Heart right ventricle (tissue), 16 donors: ENCODE measurements at regions not wholly inside any gene's neighbourhood (a gene's known extent, or its start where the extent isn't known, plus 50 kb on each side); places are given as distances from the start of the nearest gene placed in this dataset.

Source experiments
- ATAC-seq, 8 donors: fragments of 200-7000 bp; cut with Tn5 transposase; one replicate each; pipeline ENCODE4 v1.9.1; 2020; ENCODE audit warnings: mild to moderate bottlenecking in 8 of 8, moderate library complexity in 8 of 8, moderate number of reproducible peaks in 1 of 8
- DNase-seq, 2 donors: peaks; one replicate each; pipeline ENCODE4 v3.0.0-alpha.2; 2020
- H3K27ac ChIP-seq, 10 donors: fragments of 200-600 bp; sonication (generic) in 2 of 10; one replicate each; pipeline versions ENCODE4 v1.5.0 to v1.8.0; 2020 to 2022; ENCODE audit warnings: mild to moderate bottlenecking in 3 of 10
- H3K27me3 ChIP-seq, 7 donors: fragments of 200-600 bp; one replicate each; pipeline ENCODE4 v1.8.0; 2021 to 2022; ENCODE audit warnings: mild to moderate bottlenecking in 2 of 7
- H3K36me3 ChIP-seq, 9 donors: fragments of 200-600 bp; sonication (generic) in 1 of 9; one replicate each; pipeline versions ENCODE4 v1.5.0 to v1.8.0; 2020 to 2022; ENCODE audit warnings: mild to moderate bottlenecking in 2 of 9
- H3K4me1 ChIP-seq, 9 donors: fragments of 200-600 bp; sonication (generic) in 1 of 9; one replicate each; pipeline versions ENCODE4 v1.5.0 to v1.8.0; 2020 to 2022; ENCODE audit warnings: mild to moderate bottlenecking in 4 of 9
- H3K4me3 ChIP-seq, 10 donors: fragments of 200-600 bp; sonication (generic) in 2 of 10; one replicate each; pipeline versions ENCODE4 v1.5.0 to v1.8.0; 2020 to 2022; ENCODE audit warnings: mild to moderate bottlenecking in 7 of 10, moderate library complexity in 2 of 10
- H3K9me3 ChIP-seq, 11 donors: fragments of 200-600 bp in 10 of 11; sonication (generic) in 2 of 11; one replicate each; pipeline versions ENCODE4 v1.5.0 to v1.8.0; 2013 to 2022; ENCODE audit warnings: mild to moderate bottlenecking in 2 of 11, control low read depth in 1 of 11, moderate library complexity in 1 of 11
- CTCF ChIP-seq, 9 donors: fragments of 200-600 bp; sonication (generic) in 2 of 9; IDR thresholded peaks; one replicate each; pipeline versions ENCODE4 v1.5.0 to v1.8.0; 2021 to 2022; ENCODE audit warnings: antibody characterized with exemption in 9 of 9, mild to moderate bottlenecking in 5 of 9, moderate library complexity in 1 of 9
- WGBS, 2 donors: extraction: QIAGEN DNeasy Blood & Tissue Kit; methylation state at CpG; one replicate each; pipeline ENCODE4 v1.1.7; 2013; ENCODE audit warnings: inconsistent platforms in 1 of 2; 5-methylcytosine and 5-hydroxymethylcytosine counted together
- intact Hi-C, 10 donors: fragments of 100-400 bp; cut with DNase I; formaldehyde crosslinking; loops; one replicate each; pipeline versions ENCODE4 v1.11.1 to v1.14.2; 2022
- donor health status: Arrhythmogenic right ventricular cardiomyopathy.
- donor health status: ischemic (EF 13 %, LVEDD 7.1; RV severe dilation, severe dysfunction).
- donor health status: healthy with polysubstance abuse.
- donor health status: DM: no; HTN: yes; CAD: no.
- donor health status: DM: no; HTN: no; CAD: no.
- donor health status: ischemic (EF 25% LVEDD 6.9; RV normal size, moderate dysfunction).
- donor health status: ischemic (EF 25% LVEDD 5.7; RV mildly dilated, moderate dysfunction).
- donor health status: healthy.
- donor health status: DM: yes; HTN: yes; CAD: no.
- donor health status: Ischemic cardiomyopathy.
- donor health status: ischemic (EF 35%, LVEDD 5.7; RV mildly dilated, moderate dysfunction).
- donor health status: nonischemic (EF 11% LVEDD 7.7; RV severe dilation, severe dysfunction).
- donor health status: DM: yes; HTN: yes; CAD: no.
- donor health status: PGD.
- donor health status: ischemic (EF 29% LVEDD 5.4; RV normal size, mild dysfunction).
- donor health status: nonischemic (EF 23%, LVEDD 6.1; RV moderate dilation, normal function).

- Histone ChIP-seq H3K36me3 (no peaks in the 10 kb centered on the region), H3K27me3 (no peaks in the 10 kb centered on the region), H3K4me1 (peaks cover 0 to 10% (median 0%) of the 10 kb centered on the region in 9 donors), H3K27ac (no peak overlapping the region), H3K4me3 (no peak overlapping the region), H3K9me3 (no peaks in the 10 kb centered on the region)
- intact Hi-C loops, result no loop called here
- WGBS, 2 donors, result 92 to 95% methylated on average over 4 of the region's 4 CpGs
- DNase-seq, result no peak
- ATAC-seq, result no peak
- TF ChIP-seq CTCF (IDR thresholded peaks at IDR 0.05), result no peak
These were observed 112.7 kb upstream of the BMPER start for GRCh38 chr7:33792547-33793105.

GRCh38 chr7:33793616-33794015, 111.7 kb upstream of the BMPER start:
- Histone ChIP-seq H3K36me3 (no peaks in the 10 kb centered on the region), H3K4me1 (peaks cover 0 to 10% (median 0%) of the 10 kb centered on the region in 9 donors), H3K27me3 (no peaks in the 10 kb centered on the region), H3K9me3 (no peaks in the 10 kb centered on the region), H3K27ac (no peak overlapping the region), H3K4me3 (no peak overlapping the region)
- DNase-seq (no peak), ATAC-seq (no peak)
- no peak for TF ChIP-seq CTCF (IDR thresholded peaks at IDR 0.05)
- 93 to 94% methylated on average over 2 of the region's 2 CpGs for WGBS, 2 donors
- intact Hi-C loops, result no loop called here

- Histone ChIP-seq H3K36me3 (no peaks in the 10 kb centered on the region), H3K9me3 (no peaks in the 10 kb centered on the region), H3K4me3 (no peak overlapping the region), H3K4me1 (peaks cover 0 to 2% (median 0%) of the 10 kb centered on the region in 9 donors), H3K27me3 (no peaks in the 10 kb centered on the region), H3K27ac (no peak overlapping the region)
- intact Hi-C loops, result no loop called here
- TF ChIP-seq CTCF (IDR thresholded peaks at IDR 0.05), result no peak
- no peak for ATAC-seq
- DNase-seq, result no peak
- WGBS, 2 donors, result 88 to 96% methylated on average over 6 of the region's 6 CpGs
These were observed 110.9 kb upstream of the BMPER start for GRCh38 chr7:33794419-33794818.

- 94 to 99% methylated on average over 6 of the region's 6 CpGs for WGBS, 2 donors
- DNase-seq (no peak), ATAC-seq (no peak)
- Histone ChIP-seq H3K4me1 (no peaks in the 10 kb centered on the region), H3K36me3 (no peaks in the 10 kb centered on the region), H3K27ac (no peak overlapping the region), H3K9me3 (no peaks in the 10 kb centered on the region), H3K4me3 (no peak overlapping the region), H3K27me3 (no peaks in the 10 kb centered on the region)
- intact Hi-C loops, result no loop called here
- TF ChIP-seq CTCF (IDR thresholded peaks at IDR 0.05), result no peak
These were observed 110.4 kb upstream of the BMPER start for GRCh38 chr7:33794959-33795358.
